Transverse colon (tissue), 4 donors: ENCODE measurements at regions not wholly inside any gene's neighbourhood (a gene's known extent, or its start where the extent isn't known, plus 50 kb on each side); places are given as distances from the start of the nearest gene placed in this dataset.

ENCODE experiments used
- DNase-seq: peaks from one replicate; pipeline ENCODE4 v3.0.0-alpha.2; 2019
- H3K27ac ChIP-seq, 4 donors: fragments of 200-600 bp; sonication (generic); 2 replicates each; pipeline ENCODE4 v1.5.1; 2016 to 2018; ENCODE audit warnings: inconsistent platforms in 4 of 4
- H3K27me3 ChIP-seq: fragments of 200-600 bp; sonication (generic); 2 replicates; pipeline ENCODE4 v1.5.1; 2017; ENCODE audit warnings: inconsistent platforms
- H3K36me3 ChIP-seq, 4 donors: fragments of 200-600 bp; sonication (generic); 2 replicates each; pipeline ENCODE4 v1.5.1; 2017 to 2019; ENCODE audit warnings: inconsistent platforms in 4 of 4
- H3K4me1 ChIP-seq, 4 donors: fragments of 200-600 bp; sonication (generic); 2 replicates each; pipeline ENCODE4 v1.5.1; 2017 to 2020; ENCODE audit warnings: inconsistent platforms in 4 of 4
- H3K4me3 ChIP-seq, 4 donors: fragments of 200-600 bp; sonication (generic); 1 replicate in 1 of 4; 2 replicates in 3 of 4; pipeline versions ENCODE4 v1.5.1 to v1.6.1; 2017 to 2019; ENCODE audit warnings: inconsistent platforms in 4 of 4
- H3K9me3 ChIP-seq, 2 donors: fragments of 200-600 bp; sonication (generic); 2 replicates each; pipeline ENCODE4 v1.5.1; 2017 to 2019; ENCODE audit warnings: inconsistent platforms in 2 of 2
- CTCF ChIP-seq, 5 experiments: fragments of 200-600 bp in 3 of 5; fragments of 450-650 bp in 2 of 5; sonication (generic) in 3 of 5; IDR thresholded peaks; 1 replicate in 2 of 5; 2 replicates in 3 of 5; pipeline ENCODE4 v1.5.1; 2016 to 2017; ENCODE audit warnings: antibody characterized with exemption in 5 of 5, inconsistent platforms in 3 of 5, mild to moderate bottlenecking in 2 of 5, moderate library complexity in 1 of 5
- EP300 ChIP-seq: sonication (generic); formaldehyde crosslinking; IDR thresholded peaks from one replicate; pipeline ENCODE4 v1.6.1; 2017; ENCODE audit warnings: antibody characterized with exemption, low read depth
- POLR2A ChIP-seq: fragments of 450-650 bp; IDR thresholded peaks from one replicate; pipeline ENCODE4 v1.6.1; 2016; ENCODE audit warnings: antibody characterized with exemption, mild to moderate bottlenecking, moderate library complexity
- POLR2AphosphoS5 ChIP-seq, 3 donors: sonication (generic); formaldehyde crosslinking; IDR thresholded peaks; one replicate each; pipeline ENCODE4 v1.6.1; 2016; ENCODE audit warnings: antibody characterized with exemption in 3 of 3
- WGBS, 2 donors: methylation state at CpG; one replicate each; pipeline ENCODE4 v1.1.5; 2018; ENCODE audit warnings: low coverage in 1 of 2; 5-methylcytosine and 5-hydroxymethylcytosine counted together
- in situ Hi-C, 4 donors: fragments of 200-750 bp; cut with MboI; loops; one replicate each; pipeline versions ENCODE4 v1.15.0 to v1.15.1; 2017; ENCODE audit warnings: low sequenced_read_pairs in 3 of 4, low pct_ligation_motif_present in 1 of 4, low pct_unique_long_range_greater_than_20kb in 1 of 4
- intact Hi-C: fragments of 100-400 bp; cut with DNase I; formaldehyde crosslinking; loops from one replicate; pipeline ENCODE4 v1.15.1; 2023; ENCODE audit warnings: low total_unique reads

DNA sequence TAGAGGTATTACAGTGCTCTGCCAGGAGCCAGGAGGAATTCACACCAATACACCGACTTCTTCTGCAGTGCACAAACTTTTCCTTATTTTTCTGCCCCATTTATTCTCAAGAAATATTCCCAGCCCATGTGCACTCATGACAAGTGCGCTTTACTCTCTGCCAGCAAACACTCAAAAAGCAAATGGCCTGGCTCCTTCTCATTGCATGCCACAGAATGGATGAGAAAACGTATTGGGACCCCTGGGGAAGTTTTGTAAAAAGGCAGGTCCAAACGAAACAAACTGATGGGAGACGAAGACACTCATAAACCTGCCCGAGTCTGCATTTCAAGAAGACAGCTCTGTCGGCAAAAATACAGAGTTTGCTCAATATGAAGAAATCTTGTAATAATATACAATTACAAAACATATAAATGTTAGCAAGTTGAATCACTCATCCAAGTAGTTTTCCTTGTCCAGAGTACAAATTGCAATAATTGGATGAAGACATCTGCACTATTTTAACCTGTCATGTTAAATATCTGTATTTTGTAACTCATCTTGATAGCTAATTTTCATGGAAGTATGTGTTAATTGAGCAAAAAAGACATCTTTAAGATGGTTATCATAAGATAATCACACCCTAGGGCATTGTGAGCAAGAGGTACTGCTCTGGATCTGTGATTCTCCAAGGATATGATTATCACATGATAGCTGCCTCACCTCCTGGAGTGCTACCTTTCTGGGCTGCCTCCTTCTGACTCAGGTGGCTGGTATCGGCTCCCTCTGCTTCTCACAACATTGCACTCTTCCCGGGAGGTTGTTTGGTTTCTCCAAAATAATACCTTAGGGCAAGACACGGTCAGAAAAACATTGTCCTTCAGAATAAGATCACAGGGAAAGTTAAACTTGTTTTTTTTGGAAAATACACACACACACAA lies 260.8 kb upstream of the G2E3 start:
- H3K4me1 ChIP-seq: no peaks in the 10 kb centered on the region
- no peak overlapping the region for H3K27ac ChIP-seq
- no peak overlapping the region for H3K4me3 ChIP-seq
- in situ Hi-C loops (no loop called here), intact Hi-C loops (no loop called here)
- H3K36me3 ChIP-seq: no peaks in the 10 kb centered on the region
- H3K9me3 ChIP-seq: no peaks in the 10 kb centered on the region
- H3K27me3 ChIP-seq: no peaks in the 10 kb centered on the region
- 73% methylated on average over 8 to 10 of the region's 10 CpGs for WGBS, 2 donors
- TF ChIP-seq POLR2A (no peak), CTCF (IDR thresholded peaks at IDR 0.05) (no peak), EP300 (no peak), POLR2AphosphoS5 (IDR thresholded peaks at IDR 0.05) (no peak)
- no peak for DNase-seq

DNA sequence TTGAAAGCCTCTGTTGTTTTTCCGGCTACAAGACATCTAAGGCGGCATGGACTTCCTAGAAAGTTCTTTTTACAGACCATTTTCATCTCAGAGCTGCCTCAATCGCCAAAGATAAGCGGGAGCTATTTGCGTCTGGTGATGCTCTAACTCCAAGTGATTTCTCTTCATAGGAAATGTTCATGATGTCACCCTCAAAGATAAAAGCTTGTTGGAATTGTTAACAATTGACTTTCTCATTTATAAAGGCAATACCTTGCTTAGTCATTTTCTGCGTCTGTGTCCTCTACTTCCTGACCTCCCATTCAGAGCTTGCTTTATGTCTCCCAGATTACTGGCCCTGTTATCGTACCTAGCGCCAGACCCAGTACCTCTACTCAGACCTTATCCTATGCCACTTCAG lies 259.0 kb upstream of the G2E3 start:
- Histone ChIP-seq H3K4me3 (no peak overlapping the region), H3K36me3 (no peaks in the 10 kb centered on the region), H3K27ac (no peak overlapping the region), H3K27me3 (no peaks in the 10 kb centered on the region), H3K9me3 (no peaks in the 10 kb centered on the region), H3K4me1 (no peaks in the 10 kb centered on the region)
- no peak for TF ChIP-seq CTCF (IDR thresholded peaks at IDR 0.05)
- TF ChIP-seq POLR2A: no peak
- TF ChIP-seq EP300: no peak
- no peak for TF ChIP-seq POLR2AphosphoS5 (IDR thresholded peaks at IDR 0.05)
- no peak for DNase-seq
- 75 to 79% methylated on average over 4 to 8 of the region's 8 CpGs for WGBS, 2 donors
- intact Hi-C loops (no loop called here), in situ Hi-C loops (no loop called here)

GRCh38 chr14:30303350-30303749 lies 255.6 kb upstream of the G2E3 start:
- Histone ChIP-seq H3K9me3 (no peaks in the 10 kb centered on the region), H3K36me3 (no peaks in the 10 kb centered on the region), H3K4me1 (no peaks in the 10 kb centered on the region), H3K27ac (no peak overlapping the region), H3K4me3 (no peak overlapping the region), H3K27me3 (no peaks in the 10 kb centered on the region)
- TF ChIP-seq POLR2AphosphoS5 (IDR thresholded peaks at IDR 0.05) (no peak), POLR2A (no peak), EP300 (no peak), CTCF (IDR thresholded peaks at IDR 0.05) (no peak)
- intact Hi-C loops: no loop called here
- no peak for DNase-seq
- 63 to 90% methylated on average over 1 of the region's 1 CpG for WGBS, 2 donors
- in situ Hi-C loops: no loop called here

GRCh38 chr14:30305346-30305745 lies 253.6 kb upstream of the G2E3 start:
- no peak for DNase-seq
- in situ Hi-C loops: no loop called here
- H3K4me1 ChIP-seq: no peaks in the 10 kb centered on the region
- H3K27ac ChIP-seq: no peak overlapping the region
- no peaks in the 10 kb centered on the region for H3K36me3 ChIP-seq
- TF ChIP-seq POLR2A: no peak
- no peak for TF ChIP-seq CTCF (IDR thresholded peaks at IDR 0.05)
- TF ChIP-seq EP300: no peak
- TF ChIP-seq POLR2AphosphoS5 (IDR thresholded peaks at IDR 0.05): no peak
- H3K4me3 ChIP-seq: no peak overlapping the region
- intact Hi-C loops: no loop called here
- H3K9me3 ChIP-seq: no peaks in the 10 kb centered on the region
- H3K27me3 ChIP-seq: no peaks in the 10 kb centered on the region
- 33 to 54% methylated on average over 1 of the region's 1 CpG for WGBS, 2 donors
